HCT116 (cell line): ENCODE measurements at regions not wholly inside any gene's neighbourhood (a gene's known extent, or its start where the extent isn't known, plus 50 kb on each side); places are given as distances from the start of the nearest gene placed in this dataset.

Source experiments
- ATAC-seq: fragments of 200-7000 bp; cut with Tn5 transposase; 2 replicates; pipeline ENCODE4 v1.9.1; 2020; ENCODE audit warnings: mild to moderate bottlenecking, moderate library complexity
- BruUV-seq: library from RNA; stranded (reverse); fragments of 400-500 nt; replicated peaks from 2 replicates; lab custom pipeline; 2021; lab: Mats Ljungman, UMichigan
- CTCF ChIA-PET: fragments of 300-600 bp; sonication (Branson Sonifier 250); formaldehyde crosslinking; loops from one replicate; lab custom pipeline; 2021; ENCODE audit warnings: antibody characterized with exemption; lab: Charles Lee
- POLR2A ChIA-PET: fragments of 300-600, 350-600 bp; sonication (Branson Sonifier 250); formaldehyde crosslinking; loops from one replicate; lab custom pipeline; 2021; ENCODE audit warnings: antibody characterized with exemption; lab: Charles Lee
- RAD21 ChIA-PET, 2 experiments: fragments of 300-600 bp; sonication (Branson Sonifier 250); formaldehyde crosslinking; loops; one replicate each; lab custom pipeline; 2023; ENCODE audit warnings: low total read pairs in 2 of 2; ENCODE audit not compliant: uncharacterized antibody in 2 of 2, unreplicated experiment in 2 of 2, low non-redundant PET in 1 of 2; lab: Charles Lee
- DNase-seq: peaks from one replicate; pipeline ENCODE4 v3.0.0-alpha.2; 2010; ENCODE audit warnings: low read depth, low spot score
- H2AFZ ChIP-seq: fragments of 200-600 bp; shearing (Covaris generic), sonication (generic); 2 replicates; pipeline ENCODE4 v1.6.1; 2017; ENCODE audit warnings: low read depth, mixed run types, mixed read lengths, antibody characterized with exemption, low read length; ENCODE audit not compliant: poor library complexity, severe bottlenecking
- H3K27ac ChIP-seq: 2 replicates; pipeline ENCODE4 v1.5.1; 2012; ENCODE audit warnings: low read depth, low read length
- H3K27me3 ChIP-seq: fragments of 200-600 bp; sonication (generic); 2 replicates; pipeline ENCODE4 v1.6.1; 2016; ENCODE audit warnings: mixed run types, low read length, mixed read lengths; ENCODE audit not compliant: insufficient read depth
- H3K36me3 ChIP-seq, 2 experiments: fragments of 200-500 bp in 1 of 2; fragments of 200-600 bp in 1 of 2; sonication (Bioruptor generic) in 1 of 2; sonication (generic) in 1 of 2; 2 replicates each; pipeline versions ENCODE4 v1.5.1 to v1.6.1; 2014 to 2016; ENCODE audit warnings: low read length in 2 of 2, inconsistent platforms in 1 of 2, mixed read lengths in 1 of 2, mixed run types in 1 of 2; ENCODE audit not compliant: insufficient read depth in 2 of 2, control insufficient read depth in 1 of 2
- H3K4me1 ChIP-seq, 2 experiments: fragments of 200-600 bp in 1 of 2; sonication (generic) in 1 of 2; 2 replicates each; pipeline versions ENCODE4 v1.5.1 to v1.6.1; 2012 to 2017; ENCODE audit warnings: low read length in 2 of 2, inconsistent platforms in 1 of 2, mild to moderate bottlenecking in 1 of 2, mixed read lengths in 1 of 2, mixed run types in 1 of 2, moderate library complexity in 1 of 2; ENCODE audit not compliant: insufficient read depth in 2 of 2, control insufficient read depth in 1 of 2
- H3K4me2 ChIP-seq: fragments of 200-600 bp; sonication (generic); 2 replicates; pipeline ENCODE4 v1.6.1; 2017; ENCODE audit warnings: mixed run types, low read length, mixed read lengths
- H3K4me3 ChIP-seq, 2 experiments: fragments of 200-600 bp in 1 of 2; sonication (generic) in 1 of 2; replicated peaks in 1 of 2; 2 replicates each; pipeline ENCODE4 v1.5.1; 2011 to 2016; ENCODE audit warnings: low read length in 2 of 2, control low read depth in 1 of 2, low read depth in 1 of 2, mild to moderate bottlenecking in 1 of 2, mixed read lengths in 1 of 2, mixed run types in 1 of 2
- H3K79me2 ChIP-seq: fragments of 200-600 bp; sonication (generic); 2 replicates; pipeline ENCODE4 v1.6.1; 2017; ENCODE audit warnings: mild to moderate bottlenecking, mixed run types, low read length, moderate library complexity, mixed read lengths; ENCODE audit not compliant: insufficient read depth
- H3K9ac ChIP-seq: fragments of 200-600 bp; sonication (generic); 2 replicates; pipeline ENCODE4 v1.6.1; 2016; ENCODE audit warnings: low read length, mixed read lengths
- H3K9me2 ChIP-seq: fragments of 200-600 bp; sonication (generic), shearing (Covaris generic); 2 replicates; pipeline ENCODE4 v1.6.1; 2017; ENCODE audit warnings: mixed run types, mild to moderate bottlenecking, moderate library complexity; ENCODE audit not compliant: insufficient read depth
- H3K9me3 ChIP-seq, 2 experiments: fragments of 200-500 bp in 1 of 2; fragments of 200-600 bp in 1 of 2; sonication (Bioruptor generic) in 1 of 2; sonication (generic) in 1 of 2; 2 replicates each; pipeline ENCODE4 v1.6.1; 2014 to 2017; ENCODE audit warnings: low read length in 2 of 2, mixed read lengths in 2 of 2, inconsistent platforms in 1 of 2, low read depth in 1 of 2, mild to moderate bottlenecking in 1 of 2, mixed run types in 1 of 2, moderate library complexity in 1 of 2; ENCODE audit not compliant: control insufficient read depth in 1 of 2, insufficient read depth in 1 of 2
- H4K20me1 ChIP-seq: fragments of 200-600 bp; sonication (generic), shearing (Covaris generic); 2 replicates; pipeline ENCODE4 v1.6.1; 2017; ENCODE audit warnings: mixed run types, mild to moderate bottlenecking, moderate library complexity; ENCODE audit not compliant: insufficient read depth
- EGR1 ChIP-seq: IDR thresholded peaks from 2 replicates; pipeline ENCODE4 v1.6.1; 2012; ENCODE audit warnings: low read depth
- ELF1 ChIP-seq: IDR thresholded peaks from 2 replicates; pipeline ENCODE4 v1.6.1; 2012; ENCODE audit warnings: low read depth, borderline replicate concordance
- EZH2 ChIP-seq: fragments of 200-600 bp; sonication (generic); IDR thresholded peaks from 2 replicates; pipeline ENCODE4 v1.6.1; 2017; ENCODE audit warnings: antibody characterized with exemption, mixed run types
- FOSL1 ChIP-seq: IDR thresholded peaks from 2 replicates; pipeline ENCODE4 v1.6.1; 2012; ENCODE audit warnings: low read depth
- POLR2A ChIP-seq: IDR thresholded peaks from 2 replicates; pipeline ENCODE4 v1.7.0; 2011; ENCODE audit warnings: borderline replicate concordance; ENCODE audit not compliant: insufficient read depth, insufficient read length; ENCODE audit errors: extremely low read depth
- SIN3A ChIP-seq: IDR thresholded peaks from 2 replicates; pipeline ENCODE4 v1.6.1; 2012; ENCODE audit warnings: low read depth
- SRF ChIP-seq: IDR thresholded peaks from 2 replicates; pipeline ENCODE4 v1.6.1; 2012; ENCODE audit warnings: low read depth
- YY1 ChIP-seq: IDR thresholded peaks from 2 replicates; pipeline ENCODE4 v1.6.1; 2011; ENCODE audit warnings: low read length, low read depth, moderate library complexity, mild to moderate bottlenecking; ENCODE audit not compliant: insufficient replicate concordance; ENCODE audit errors: extremely low read depth
- ZFX ChIP-seq: fragments of 450-650 bp; IDR thresholded peaks from 2 replicates; pipeline ENCODE4 v1.6.1; 2017
- ZNF274 ChIP-seq: fragments of 200-500 bp; sonication (Bioruptor generic); IDR thresholded peaks from 2 replicates; pipeline ENCODE4 v1.6.1; 2014; ENCODE audit warnings: mild to moderate bottlenecking, low read depth, low read length, inconsistent platforms
- intact Hi-C: fragments of 100-400 bp; cut with micrococcal nuclease; formaldehyde crosslinking; loops from 2 replicates; pipeline ENCODE4 v1.10.0; 2022
- TF ChIP-seq, protein P1 (sequence below): IDR thresholded peaks from 2 replicates; pipeline ENCODE4 v1.6.1; 2012; ENCODE audit warnings: low read depth
- TF ChIP-seq, protein P2 (sequence below): IDR thresholded peaks from 2 replicates; pipeline ENCODE4 v1.6.1; 2011; ENCODE audit warnings: mild to moderate bottlenecking, low read length, moderate library complexity; ENCODE audit not compliant: insufficient replicate concordance; ENCODE audit errors: extremely low read depth

DNA sequence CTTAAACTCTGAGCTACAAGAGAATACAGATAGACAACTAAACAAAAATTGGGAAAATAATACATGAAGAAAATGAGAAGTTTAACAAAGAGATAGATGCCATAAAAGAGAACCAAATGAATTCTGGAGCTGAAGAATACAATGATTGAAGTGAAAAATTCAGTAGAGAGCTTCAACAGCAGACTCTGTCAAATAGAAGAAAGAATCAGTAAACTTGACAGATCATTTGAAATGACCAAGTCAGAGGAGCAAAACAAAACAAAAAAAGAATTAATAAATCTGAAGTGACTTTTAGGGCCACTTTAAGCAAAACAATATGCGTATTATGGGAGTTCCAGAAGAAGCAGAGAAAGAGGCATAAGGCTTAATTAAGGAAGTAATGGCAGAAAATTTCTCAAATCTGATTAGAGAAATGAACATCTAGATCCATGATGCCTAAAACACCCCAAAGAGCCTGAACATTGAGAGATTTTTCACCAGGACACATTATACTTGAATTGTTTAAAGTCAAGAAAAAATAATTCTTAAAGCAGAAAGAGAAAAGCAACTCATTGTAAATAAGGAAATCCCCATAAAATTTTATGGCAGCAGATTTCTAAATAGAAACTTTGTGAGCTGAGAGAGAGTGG is 61.0 kb upstream of the RNU6-8 start (continued):
- TF ChIP-seq SIN3A (no peak), SRF (no peak)
- TF ChIP-seq, all 23 proteins: peak for 0

DNA sequence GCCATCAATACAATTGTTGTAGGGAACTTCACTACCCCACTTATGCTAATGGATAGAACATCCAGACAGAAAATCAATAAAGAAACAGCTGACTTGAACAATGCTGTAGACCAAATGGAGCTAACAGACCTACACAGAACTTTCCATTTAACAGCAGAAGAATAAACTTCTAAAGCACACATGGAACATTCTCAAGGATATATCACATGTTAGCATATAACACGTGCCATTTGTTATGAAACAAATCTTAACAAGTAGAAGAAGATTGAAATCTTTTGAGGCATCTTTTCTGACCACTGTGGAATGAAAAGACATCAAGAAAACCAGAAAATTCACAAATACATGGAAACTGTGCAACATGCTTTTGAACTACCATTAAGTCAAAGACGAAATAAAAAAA is 62.5 kb upstream of the RNU6-8 start:
- Histone ChIP-seq H3K4me2 (no peak overlapping the region), H3K9me2 (no peaks in the 10 kb centered on the region), H3K9ac (no peak overlapping the region), H2AFZ (no peak overlapping the region), H3K27me3 (no peaks in the 10 kb centered on the region), H4K20me1 (no peaks in the 10 kb centered on the region), H3K9me3 (peaks cover 5 to 7% of the 10 kb centered on the region in 2 experiments; a peak in 1 of 4 replicates), H3K79me2 (no peaks in the 10 kb centered on the region), H3K4me1 (no peaks in the 10 kb centered on the region), H3K27ac (no peak overlapping the region), H3K36me3 (no peaks in the 10 kb centered on the region), H3K4me3 (no peak overlapping the region)
- RAD21 ChIA-PET, result no interaction called here
- ATAC-seq, result no peak
- POLR2A ChIA-PET, result no interaction called here
- CTCF ChIA-PET, result no interaction called here
- TF ChIP-seq SIN3A, result no peak
- TF ChIP-seq YY1, result no peak
- TF ChIP-seq ELF1, result no peak
- TF ChIP-seq ZNF274, result no peak
- TF ChIP-seq EGR1, result no peak
- no peak for TF ChIP-seq POLR2A
- no peak for TF ChIP-seq EZH2
- TF ChIP-seq FOSL1, result no peak
- no peak for TF ChIP-seq ZFX
- TF ChIP-seq, protein P1, sequence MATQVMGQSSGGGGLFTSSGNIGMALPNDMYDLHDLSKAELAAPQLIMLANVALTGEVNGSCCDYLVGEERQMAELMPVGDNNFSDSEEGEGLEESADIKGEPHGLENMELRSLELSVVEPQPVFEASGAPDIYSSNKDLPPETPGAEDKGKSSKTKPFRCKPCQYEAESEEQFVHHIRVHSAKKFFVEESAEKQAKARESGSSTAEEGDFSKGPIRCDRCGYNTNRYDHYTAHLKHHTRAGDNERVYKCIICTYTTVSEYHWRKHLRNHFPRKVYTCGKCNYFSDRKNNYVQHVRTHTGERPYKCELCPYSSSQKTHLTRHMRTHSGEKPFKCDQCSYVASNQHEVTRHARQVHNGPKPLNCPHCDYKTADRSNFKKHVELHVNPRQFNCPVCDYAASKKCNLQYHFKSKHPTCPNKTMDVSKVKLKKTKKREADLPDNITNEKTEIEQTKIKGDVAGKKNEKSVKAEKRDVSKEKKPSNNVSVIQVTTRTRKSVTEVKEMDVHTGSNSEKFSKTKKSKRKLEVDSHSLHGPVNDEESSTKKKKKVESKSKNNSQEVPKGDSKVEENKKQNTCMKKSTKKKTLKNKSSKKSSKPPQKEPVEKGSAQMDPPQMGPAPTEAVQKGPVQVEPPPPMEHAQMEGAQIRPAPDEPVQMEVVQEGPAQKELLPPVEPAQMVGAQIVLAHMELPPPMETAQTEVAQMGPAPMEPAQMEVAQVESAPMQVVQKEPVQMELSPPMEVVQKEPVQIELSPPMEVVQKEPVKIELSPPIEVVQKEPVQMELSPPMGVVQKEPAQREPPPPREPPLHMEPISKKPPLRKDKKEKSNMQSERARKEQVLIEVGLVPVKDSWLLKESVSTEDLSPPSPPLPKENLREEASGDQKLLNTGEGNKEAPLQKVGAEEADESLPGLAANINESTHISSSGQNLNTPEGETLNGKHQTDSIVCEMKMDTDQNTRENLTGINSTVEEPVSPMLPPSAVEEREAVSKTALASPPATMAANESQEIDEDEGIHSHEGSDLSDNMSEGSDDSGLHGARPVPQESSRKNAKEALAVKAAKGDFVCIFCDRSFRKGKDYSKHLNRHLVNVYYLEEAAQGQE, result no peak
- TF ChIP-seq, protein P2, sequence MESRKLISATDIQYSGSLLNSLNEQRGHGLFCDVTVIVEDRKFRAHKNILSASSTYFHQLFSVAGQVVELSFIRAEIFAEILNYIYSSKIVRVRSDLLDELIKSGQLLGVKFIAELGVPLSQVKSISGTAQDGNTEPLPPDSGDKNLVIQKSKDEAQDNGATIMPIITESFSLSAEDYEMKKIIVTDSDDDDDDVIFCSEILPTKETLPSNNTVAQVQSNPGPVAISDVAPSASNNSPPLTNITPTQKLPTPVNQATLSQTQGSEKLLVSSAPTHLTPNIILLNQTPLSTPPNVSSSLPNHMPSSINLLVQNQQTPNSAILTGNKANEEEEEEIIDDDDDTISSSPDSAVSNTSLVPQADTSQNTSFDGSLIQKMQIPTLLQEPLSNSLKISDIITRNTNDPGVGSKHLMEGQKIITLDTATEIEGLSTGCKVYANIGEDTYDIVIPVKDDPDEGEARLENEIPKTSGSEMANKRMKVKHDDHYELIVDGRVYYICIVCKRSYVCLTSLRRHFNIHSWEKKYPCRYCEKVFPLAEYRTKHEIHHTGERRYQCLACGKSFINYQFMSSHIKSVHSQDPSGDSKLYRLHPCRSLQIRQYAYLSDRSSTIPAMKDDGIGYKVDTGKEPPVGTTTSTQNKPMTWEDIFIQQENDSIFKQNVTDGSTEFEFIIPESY, result no peak
- no peak for DNase-seq
- no TSS peak for BruUV-seq
- intact Hi-C loops, result no loop called here
